GM19328 (cell line): ENCODE measurements at regions not wholly inside any gene's neighbourhood (a gene's known extent, or its start where the extent isn't known, plus 50 kb on each side); places are given as distances from the start of the nearest gene placed in this dataset.

ENCODE experiments used
- ATAC-seq: cut with Tn5 transposase; IDR thresholded peaks from one replicate; pipeline ENCODE4 v1.9.1; 2021; ENCODE audit warnings: mild to moderate bottlenecking, moderate library complexity; ENCODE audit not compliant: unreplicated experiment

DNA sequence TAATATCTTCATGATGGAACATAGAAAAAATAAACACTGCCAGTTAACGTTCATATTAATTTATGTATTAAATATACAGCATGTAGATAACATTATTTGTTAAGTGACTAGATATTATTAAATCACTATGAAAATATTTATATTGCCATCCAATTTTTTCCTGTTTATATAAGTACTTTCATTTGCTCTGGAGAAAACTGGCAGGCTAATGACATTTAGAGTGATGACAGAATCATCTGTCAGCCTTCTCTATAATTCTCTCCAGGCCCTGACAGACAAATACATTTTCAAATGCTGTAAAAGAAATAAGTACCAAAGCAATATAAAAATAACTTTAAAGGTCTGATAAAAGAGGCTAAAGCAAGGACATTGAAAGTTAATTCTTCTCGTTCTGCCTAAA, 2556.7 kb upstream of the PCDH20 start:
- no peak for ATAC-seq

DNA sequence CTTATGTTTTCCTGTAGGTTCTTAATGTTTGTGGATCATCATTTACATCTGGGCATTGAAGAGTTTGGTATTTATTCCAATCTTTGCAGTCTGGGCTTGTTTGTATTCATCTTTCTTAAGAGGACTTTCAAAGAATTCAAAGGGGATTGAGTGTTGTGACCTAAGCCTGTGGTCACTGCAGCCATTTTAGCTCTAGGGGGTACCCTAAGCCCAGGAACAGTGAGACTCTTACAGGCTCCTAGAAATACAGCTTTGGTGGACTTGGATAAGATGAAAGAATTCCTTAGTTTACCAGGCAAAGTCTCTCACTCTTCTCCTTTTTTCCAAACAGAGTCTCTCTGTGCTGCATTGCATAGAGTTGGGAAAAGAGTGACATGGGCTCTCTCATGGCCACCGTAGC, 2539.0 kb upstream of the PCDH20 start:
- ATAC-seq = no peak

DNA sequence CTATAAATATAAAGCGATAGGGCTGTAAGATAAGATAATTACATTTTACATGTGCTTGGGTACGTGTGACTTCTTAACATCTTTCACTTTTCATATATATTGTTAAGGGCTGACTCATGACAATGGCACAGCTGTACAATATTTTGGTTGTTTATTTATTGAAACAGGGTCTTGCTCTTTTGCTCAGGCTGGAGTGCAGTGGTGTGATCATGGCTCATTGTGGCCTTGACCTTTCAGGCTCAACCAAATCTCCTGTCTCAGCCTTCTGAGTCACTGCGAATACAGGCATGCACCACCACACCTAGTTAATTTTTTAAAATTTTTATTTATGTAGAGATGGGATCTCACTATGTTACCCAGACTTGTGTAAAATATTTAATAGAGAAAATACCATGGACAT, 2532.4 kb upstream of the PCDH20 start:
- no peak for ATAC-seq

DNA sequence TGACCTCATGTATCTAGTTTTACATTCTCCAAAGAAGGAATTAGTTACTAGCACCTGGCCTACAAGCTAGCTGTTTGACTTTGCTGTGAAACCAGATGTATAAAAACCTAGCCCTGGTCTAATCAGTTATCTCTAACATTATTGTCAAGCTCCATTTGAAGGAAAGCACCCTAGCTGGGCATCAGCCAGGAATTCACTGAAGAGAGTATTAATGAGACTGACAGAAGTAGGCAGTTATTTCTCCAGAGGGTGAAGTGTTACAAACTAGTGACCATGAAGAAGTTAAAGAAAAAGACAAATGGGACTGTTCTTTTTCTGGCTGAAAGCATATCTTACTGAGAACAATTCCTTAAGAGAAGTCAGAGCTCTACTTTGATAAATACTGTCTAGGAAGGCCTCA, 2529.3 kb upstream of the PCDH20 start:
- no peak for ATAC-seq

DNA sequence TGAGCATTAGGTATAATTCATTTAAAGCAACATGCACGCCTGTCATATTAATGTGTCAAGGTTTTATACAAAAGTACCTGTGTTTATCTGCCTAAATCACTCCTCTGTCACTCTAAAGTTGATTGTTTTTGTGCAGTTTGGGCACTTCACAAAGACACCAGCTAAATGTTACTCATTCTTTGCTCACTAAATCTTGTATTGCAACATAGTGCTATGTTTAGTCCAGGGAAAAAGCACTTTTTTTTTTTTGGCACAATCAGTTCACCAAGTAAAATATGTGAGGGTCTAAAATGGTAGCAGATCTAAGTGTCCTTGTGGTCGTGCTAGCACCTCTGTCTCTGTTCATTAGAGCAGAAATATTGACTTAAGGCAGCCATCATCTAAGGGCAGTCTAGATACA, 2526.7 kb upstream of the PCDH20 start:
- ATAC-seq = no peak

DNA sequence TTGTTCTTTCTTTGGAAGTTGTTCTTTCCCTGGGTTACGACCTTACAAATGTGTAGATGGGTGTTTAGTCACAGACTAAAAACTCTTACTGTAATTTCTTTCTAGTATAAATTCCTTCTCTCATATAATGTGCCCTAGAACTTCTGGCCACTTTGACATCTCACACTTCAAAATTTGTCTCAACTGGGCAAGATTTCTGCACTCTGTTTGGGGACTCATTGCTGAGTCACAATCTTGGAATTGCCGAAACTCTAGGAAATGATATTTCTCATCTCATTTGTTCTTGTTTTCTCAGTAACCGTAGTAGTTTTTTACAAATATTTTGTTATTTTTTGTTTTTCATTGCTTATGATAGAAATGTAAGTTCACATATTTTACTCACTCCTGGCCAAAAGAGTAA, 2523.2 kb upstream of the PCDH20 start:
- ATAC-seq = no peak

- ATAC-seq = no peak
These were observed 2494.9 kb upstream of the PCDH20 start for GRCh38 chr13:63910511-63910910.

GRCh38 chr13:63909726-63910375, 2494.2 kb upstream of the PCDH20 start:
- no peak for ATAC-seq

GRCh38 chr13:63902141-63902540, 2486.5 kb upstream of the PCDH20 start:
- ATAC-seq = no peak

DNA sequence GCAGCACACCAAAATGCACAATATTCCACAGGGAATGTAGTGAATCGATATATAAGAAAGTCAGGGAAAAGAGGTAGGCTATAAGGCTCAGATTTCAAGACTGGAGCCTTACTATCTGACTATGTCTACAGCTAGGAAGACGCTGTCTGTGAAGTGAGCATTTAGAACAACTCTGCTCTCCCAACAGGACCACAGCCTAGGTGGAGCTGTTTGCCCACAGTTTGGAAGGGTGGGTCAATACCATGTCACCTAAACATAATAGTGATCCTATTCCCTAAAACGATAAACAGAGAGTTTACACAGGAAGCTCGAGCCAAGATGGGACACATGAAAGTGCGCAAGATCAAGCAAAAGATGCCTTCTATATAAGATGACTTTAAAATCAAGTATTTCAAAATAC, 2486.0 kb upstream of the PCDH20 start:
- ATAC-seq = no peak

GRCh38 chr13:63900406-63900805, 2484.8 kb upstream of the PCDH20 start:
- ATAC-seq = no peak

DNA sequence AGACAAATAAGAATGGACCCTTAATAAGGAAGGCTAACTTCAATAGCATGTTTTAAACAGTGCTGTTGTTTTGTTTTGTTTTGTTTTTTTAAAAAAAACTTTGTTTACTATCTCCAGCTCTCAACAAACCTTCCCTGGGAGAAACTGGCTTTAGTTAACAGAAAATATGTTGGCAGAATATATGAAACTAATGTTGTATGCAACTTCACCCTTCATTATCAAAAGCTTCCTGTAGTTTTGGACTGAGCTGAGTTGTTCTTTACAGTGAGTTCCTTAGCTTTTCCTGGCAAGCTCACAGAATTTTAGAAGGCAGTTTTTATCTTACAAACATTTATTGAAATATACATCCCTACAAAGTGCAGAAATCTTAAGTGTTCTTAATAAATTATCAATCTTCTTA, 2480.7 kb upstream of the PCDH20 start:
- no peak for ATAC-seq

- ATAC-seq = no peak
These were observed 2466.4 kb upstream of the PCDH20 start for GRCh38 chr13:63882052-63882451.

DNA sequence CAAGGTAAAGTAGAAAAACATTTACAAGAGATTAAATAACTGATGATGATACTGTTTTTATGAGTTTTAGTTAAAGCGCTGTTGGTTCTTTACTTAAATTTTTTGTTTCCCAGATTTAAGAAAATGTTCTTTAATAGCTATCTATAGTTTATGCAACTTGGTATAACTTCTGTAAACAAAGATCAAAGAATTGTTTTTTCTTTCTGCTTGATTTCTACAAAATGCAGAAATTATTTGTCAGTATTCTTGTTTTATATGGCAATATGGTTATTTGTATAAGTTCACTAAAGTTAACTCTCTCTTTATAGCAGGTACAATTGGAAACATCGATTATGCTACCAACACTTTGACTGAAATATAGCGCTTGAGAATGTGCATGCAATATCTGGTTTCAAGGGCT, 2465.1 kb upstream of the PCDH20 start:
- ATAC-seq = no peak

GRCh38 chr13:63873936-63874335, 2458.3 kb upstream of the PCDH20 start:
- no peak for ATAC-seq

- ATAC-seq = no peak
These were observed 2448.7 kb upstream of the PCDH20 start for GRCh38 chr13:63864171-63864902.

GRCh38 chr13:63855457-63856118, 2439.9 kb upstream of the PCDH20 start:
- no peak for ATAC-seq

GRCh38 chr13:63853816-63854215, 2438.2 kb upstream of the PCDH20 start:
- no peak for ATAC-seq

DNA sequence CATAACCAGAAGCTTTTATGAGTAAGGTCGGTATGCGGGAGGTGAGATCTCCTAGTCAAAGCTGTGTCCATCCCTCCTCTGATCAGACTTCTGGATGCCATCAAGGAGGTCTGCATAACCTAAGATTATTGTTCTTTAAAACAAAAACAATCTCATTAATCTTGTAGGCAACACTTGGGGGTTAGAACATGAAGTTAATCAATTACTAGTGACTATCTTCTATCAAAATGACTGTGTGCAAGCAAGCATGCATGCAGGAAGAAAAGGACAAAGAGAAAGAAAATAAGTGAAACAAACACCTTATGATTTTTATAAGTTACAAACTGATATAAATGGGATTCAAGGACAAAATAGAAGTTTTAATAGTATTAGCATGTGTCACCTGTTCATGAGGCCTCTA, 2435.9 kb upstream of the PCDH20 start:
- no peak for ATAC-seq

- ATAC-seq = no peak
These were observed 2428.4 kb upstream of the PCDH20 start for GRCh38 chr13:63843766-63844699.

GRCh38 chr13:63842102-63842501, 2426.5 kb upstream of the PCDH20 start:
- no peak for ATAC-seq
